Liver (tissue), 8 donors: ENCODE measurements at regions not wholly inside any gene's neighbourhood (a gene's known extent, or its start where the extent isn't known, plus 50 kb on each side); places are given as distances from the start of the nearest gene placed in this dataset.

Source experiments
- DNase-seq: peaks from one replicate; pipeline ENCODE4 v3.0.0-alpha.2; 2017; ENCODE audit warnings: low spot score
- H3K27ac ChIP-seq, 2 donors: one replicate each; pipeline ENCODE4 v1.7.0; 2013; ENCODE audit warnings: inconsistent platforms in 2 of 2, low read length in 2 of 2, control low read depth in 1 of 2, low read depth in 1 of 2, mild to moderate bottlenecking in 1 of 2
- H3K27me3 ChIP-seq, 4 donors: one replicate each; pipeline versions ENCODE4 v1.6.1 to v1.7.0; 2013; ENCODE audit warnings: low read length in 3 of 4, inconsistent platforms in 1 of 4, mild to moderate bottlenecking in 1 of 4, moderate library complexity in 1 of 4; ENCODE audit not compliant: control insufficient read depth in 4 of 4, insufficient read depth in 4 of 4
- H3K36me3 ChIP-seq, 4 donors: one replicate each; pipeline versions ENCODE4 v1.6.1 to v1.7.0; 2013; ENCODE audit warnings: low read length in 3 of 4, mild to moderate bottlenecking in 3 of 4, low read depth in 1 of 4, moderate library complexity in 1 of 4; ENCODE audit not compliant: control insufficient read depth in 4 of 4, insufficient read depth in 3 of 4
- H3K4me1 ChIP-seq, 4 donors: one replicate each; pipeline versions ENCODE4 v1.6.1 to v1.7.0; 2013; ENCODE audit warnings: low read length in 3 of 4, mild to moderate bottlenecking in 3 of 4, moderate library complexity in 1 of 4; ENCODE audit not compliant: control insufficient read depth in 4 of 4, insufficient read depth in 4 of 4
- H3K4me3 ChIP-seq, 3 donors: one replicate each; pipeline versions ENCODE4 v1.6.1 to v1.7.0; 2013; ENCODE audit warnings: low read length in 3 of 3, control low read depth in 1 of 3, low read depth in 1 of 3, mild to moderate bottlenecking in 1 of 3
- H3K9ac ChIP-seq, 2 donors: one replicate each; pipeline ENCODE4 v1.7.0; 2013; ENCODE audit warnings: low read length in 2 of 2, mild to moderate bottlenecking in 2 of 2, moderate library complexity in 2 of 2, control low read depth in 1 of 2, low read depth in 1 of 2
- H3K9me3 ChIP-seq, 4 donors: one replicate each; pipeline versions ENCODE4 v1.6.1 to v1.7.0; 2013; ENCODE audit warnings: low read length in 3 of 4; ENCODE audit not compliant: control insufficient read depth in 4 of 4
- FOXA1 ChIP-seq: IDR thresholded peaks from 2 replicates; pipeline ENCODE4 v1.6.1; 2016; ENCODE audit warnings: antibody characterized with exemption
- GABPA ChIP-seq, 2 donors: IDR thresholded peaks in 1 of 2; conservative IDR thresholded peaks in 1 of 2; 2 replicates each; pipeline ENCODE4 v1.6.1; 2016; ENCODE audit warnings: antibody characterized with exemption in 2 of 2, mild to moderate bottlenecking in 1 of 2, moderate library complexity in 1 of 2
- HNF4G ChIP-seq: IDR thresholded peaks from 2 replicates; pipeline ENCODE4 v1.6.1; 2016; ENCODE audit warnings: antibody characterized with exemption
- JUND ChIP-seq, 2 donors: IDR thresholded peaks; 2 replicates each; pipeline ENCODE4 v1.6.1; 2016; ENCODE audit warnings: antibody characterized with exemption in 2 of 2
- NR2F2 ChIP-seq: IDR thresholded peaks from 2 replicates; pipeline ENCODE4 v1.6.1; 2016; ENCODE audit warnings: antibody characterized with exemption
- RAD21 ChIP-seq, 2 donors: IDR thresholded peaks; 2 replicates each; pipeline ENCODE4 v1.6.1; 2016; ENCODE audit warnings: antibody characterized with exemption in 2 of 2, mild to moderate bottlenecking in 2 of 2
- RXRA ChIP-seq, 2 donors: IDR thresholded peaks; 2 replicates each; pipeline ENCODE4 v1.6.1; 2017 to 2018; ENCODE audit warnings: antibody characterized with exemption in 2 of 2, mild to moderate bottlenecking in 1 of 2
- SP1 ChIP-seq: IDR thresholded peaks from 2 replicates; pipeline ENCODE4 v1.6.1; 2018; ENCODE audit warnings: antibody characterized with exemption, mild to moderate bottlenecking
- TAF1 ChIP-seq: conservative IDR thresholded peaks from 2 replicates; pipeline ENCODE4 v1.6.1; 2016; ENCODE audit warnings: antibody characterized with exemption, mild to moderate bottlenecking
- WGBS: extraction: QIAGEN DNeasy Blood & Tissue Kit; methylation state at CpG from one replicate; pipeline ENCODE4 v1.1.7; 2013; 5-methylcytosine and 5-hydroxymethylcytosine counted together
- TF ChIP-seq, protein P1 (sequence below): fragments of 150-350 bp; IDR thresholded peaks from 2 replicates; pipeline ENCODE4 v1.5.1; 2017; ENCODE audit warnings: improper control_type of control experiment, low read depth, low read length; ENCODE audit not compliant: missing input control
- TF ChIP-seq, protein P2 (sequence below): IDR thresholded peaks from 2 replicates; pipeline ENCODE4 v1.6.1; 2016; ENCODE audit warnings: antibody characterized with exemption
- TF ChIP-seq, protein P3 (sequence below): IDR thresholded peaks from 2 replicates; pipeline ENCODE4 v1.6.1; 2016; ENCODE audit warnings: antibody characterized with exemption, mild to moderate bottlenecking
- TF ChIP-seq, protein P4 (sequence below): IDR thresholded peaks from 2 replicates; pipeline ENCODE4 v1.6.1; 2016; ENCODE audit warnings: antibody characterized with exemption
- donor health status: healthy.
- donor health status: healthy.
- donor health status: healthy.
- donor health status: healthy.
- donor health status: healthy.

DNA sequence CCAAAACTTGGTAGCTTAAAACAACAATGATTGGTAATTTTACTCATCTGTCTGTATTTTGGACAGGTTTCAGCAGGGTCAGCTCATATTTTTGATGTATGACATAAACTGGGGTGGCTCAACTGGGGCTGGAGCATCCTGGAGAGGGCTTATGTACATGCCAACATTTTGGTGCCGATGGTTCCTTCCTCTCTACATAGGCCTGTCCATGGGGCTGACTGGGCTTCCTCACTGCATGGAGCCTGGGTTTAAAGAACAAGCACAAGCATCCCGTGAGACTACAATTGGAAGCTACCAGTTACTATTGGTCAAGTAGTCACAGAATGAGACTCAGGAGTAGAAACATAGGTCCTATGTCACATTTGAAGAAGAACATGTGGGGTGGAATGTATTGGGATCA, 95.0 kb downstream of the DDX1 start:
- TF ChIP-seq SP1 (no peak), NR2F2 (no peak), HNF4G (no peak), JUND (IDR thresholded peaks at IDR 0.05) (no peak), FOXA1 (no peak), RAD21 (IDR thresholded peaks at IDR 0.05) (no peak), TAF1 (no peak), RXRA (IDR thresholded peaks at IDR 0.05) (no peak), GABPA (IDR thresholded peaks at IDR 0.05 in 1 of 2, conservative IDR thresholded peaks at IDR 0.05 in 1 of 2) (no peak)
- TF ChIP-seq, protein P1, sequence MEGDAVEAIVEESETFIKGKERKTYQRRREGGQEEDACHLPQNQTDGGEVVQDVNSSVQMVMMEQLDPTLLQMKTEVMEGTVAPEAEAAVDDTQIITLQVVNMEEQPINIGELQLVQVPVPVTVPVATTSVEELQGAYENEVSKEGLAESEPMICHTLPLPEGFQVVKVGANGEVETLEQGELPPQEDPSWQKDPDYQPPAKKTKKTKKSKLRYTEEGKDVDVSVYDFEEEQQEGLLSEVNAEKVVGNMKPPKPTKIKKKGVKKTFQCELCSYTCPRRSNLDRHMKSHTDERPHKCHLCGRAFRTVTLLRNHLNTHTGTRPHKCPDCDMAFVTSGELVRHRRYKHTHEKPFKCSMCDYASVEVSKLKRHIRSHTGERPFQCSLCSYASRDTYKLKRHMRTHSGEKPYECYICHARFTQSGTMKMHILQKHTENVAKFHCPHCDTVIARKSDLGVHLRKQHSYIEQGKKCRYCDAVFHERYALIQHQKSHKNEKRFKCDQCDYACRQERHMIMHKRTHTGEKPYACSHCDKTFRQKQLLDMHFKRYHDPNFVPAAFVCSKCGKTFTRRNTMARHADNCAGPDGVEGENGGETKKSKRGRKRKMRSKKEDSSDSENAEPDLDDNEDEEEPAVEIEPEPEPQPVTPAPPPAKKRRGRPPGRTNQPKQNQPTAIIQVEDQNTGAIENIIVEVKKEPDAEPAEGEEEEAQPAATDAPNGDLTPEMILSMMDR = no peak
- TF ChIP-seq, protein P2, sequence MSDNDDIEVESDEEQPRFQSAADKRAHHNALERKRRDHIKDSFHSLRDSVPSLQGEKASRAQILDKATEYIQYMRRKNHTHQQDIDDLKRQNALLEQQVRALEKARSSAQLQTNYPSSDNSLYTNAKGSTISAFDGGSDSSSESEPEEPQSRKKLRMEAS = no peak
- TF ChIP-seq, protein P3, sequence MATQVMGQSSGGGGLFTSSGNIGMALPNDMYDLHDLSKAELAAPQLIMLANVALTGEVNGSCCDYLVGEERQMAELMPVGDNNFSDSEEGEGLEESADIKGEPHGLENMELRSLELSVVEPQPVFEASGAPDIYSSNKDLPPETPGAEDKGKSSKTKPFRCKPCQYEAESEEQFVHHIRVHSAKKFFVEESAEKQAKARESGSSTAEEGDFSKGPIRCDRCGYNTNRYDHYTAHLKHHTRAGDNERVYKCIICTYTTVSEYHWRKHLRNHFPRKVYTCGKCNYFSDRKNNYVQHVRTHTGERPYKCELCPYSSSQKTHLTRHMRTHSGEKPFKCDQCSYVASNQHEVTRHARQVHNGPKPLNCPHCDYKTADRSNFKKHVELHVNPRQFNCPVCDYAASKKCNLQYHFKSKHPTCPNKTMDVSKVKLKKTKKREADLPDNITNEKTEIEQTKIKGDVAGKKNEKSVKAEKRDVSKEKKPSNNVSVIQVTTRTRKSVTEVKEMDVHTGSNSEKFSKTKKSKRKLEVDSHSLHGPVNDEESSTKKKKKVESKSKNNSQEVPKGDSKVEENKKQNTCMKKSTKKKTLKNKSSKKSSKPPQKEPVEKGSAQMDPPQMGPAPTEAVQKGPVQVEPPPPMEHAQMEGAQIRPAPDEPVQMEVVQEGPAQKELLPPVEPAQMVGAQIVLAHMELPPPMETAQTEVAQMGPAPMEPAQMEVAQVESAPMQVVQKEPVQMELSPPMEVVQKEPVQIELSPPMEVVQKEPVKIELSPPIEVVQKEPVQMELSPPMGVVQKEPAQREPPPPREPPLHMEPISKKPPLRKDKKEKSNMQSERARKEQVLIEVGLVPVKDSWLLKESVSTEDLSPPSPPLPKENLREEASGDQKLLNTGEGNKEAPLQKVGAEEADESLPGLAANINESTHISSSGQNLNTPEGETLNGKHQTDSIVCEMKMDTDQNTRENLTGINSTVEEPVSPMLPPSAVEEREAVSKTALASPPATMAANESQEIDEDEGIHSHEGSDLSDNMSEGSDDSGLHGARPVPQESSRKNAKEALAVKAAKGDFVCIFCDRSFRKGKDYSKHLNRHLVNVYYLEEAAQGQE = no peak
- TF ChIP-seq, protein P4, sequence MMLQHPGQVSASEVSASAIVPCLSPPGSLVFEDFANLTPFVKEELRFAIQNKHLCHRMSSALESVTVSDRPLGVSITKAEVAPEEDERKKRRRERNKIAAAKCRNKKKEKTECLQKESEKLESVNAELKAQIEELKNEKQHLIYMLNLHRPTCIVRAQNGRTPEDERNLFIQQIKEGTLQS = no peak
- no peak for DNase-seq
- Histone ChIP-seq H3K27me3 (no peaks in the 10 kb centered on the region), H3K9me3 (no peaks in the 10 kb centered on the region), H3K36me3 (no peaks in the 10 kb centered on the region), H3K4me1 (peaks cover 0 to 6% (median 4%) of the 10 kb centered on the region in 4 donors), H3K4me3 (no peak overlapping the region), H3K27ac (no peak overlapping the region), H3K9ac (no peak overlapping the region)
- WGBS = 97% methylated on average over 2 of the region's 2 CpGs

DNA sequence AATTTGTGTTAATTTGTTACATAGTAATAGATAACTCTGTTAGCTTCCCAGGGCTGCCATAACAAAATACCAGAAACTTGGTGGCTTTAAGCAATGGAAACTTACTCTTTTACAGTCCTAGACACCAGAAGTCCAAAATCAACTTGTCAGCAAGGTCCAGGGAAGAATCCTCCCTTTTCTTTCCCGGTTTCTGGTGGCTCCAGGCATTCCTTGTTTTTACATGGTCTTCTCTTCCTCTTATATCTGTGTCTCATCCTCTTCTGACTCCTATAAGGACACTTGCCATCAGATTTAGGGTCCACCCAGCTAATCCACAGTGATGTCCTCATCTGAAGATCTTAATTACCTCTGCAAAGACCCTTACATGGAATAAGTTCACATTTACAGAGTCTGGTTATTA, 95.6 kb downstream of the DDX1 start:
- Histone ChIP-seq H3K4me1 (peaks cover 0 to 6% (median 4%) of the 10 kb centered on the region in 4 donors), H3K27ac (no peak overlapping the region), H3K36me3 (no peaks in the 10 kb centered on the region), H3K9me3 (no peaks in the 10 kb centered on the region), H3K9ac (no peak overlapping the region), H3K4me3 (no peak overlapping the region), H3K27me3 (no peaks in the 10 kb centered on the region)
- no peak for DNase-seq
- WGBS = 87% methylated on average over 1 of the region's 1 CpG
- TF ChIP-seq RXRA (IDR thresholded peaks at IDR 0.05) = no peak
- TF ChIP-seq TAF1 = no peak
- TF ChIP-seq RAD21 (IDR thresholded peaks at IDR 0.05) = no peak
- TF ChIP-seq SP1 = no peak
- TF ChIP-seq, protein P3 = no peak
